Fibroblast of the aortic adventitia (primary cell): ENCODE measurements at regions not wholly inside any gene's neighbourhood (a gene's known extent, or its start where the extent isn't known, plus 50 kb on each side); places are given as distances from the start of the nearest gene placed in this dataset.

Experiments used
- DNase-seq: peaks from one replicate; pipeline ENCODE4 v3.0.0-alpha.2; 2010; ENCODE audit warnings: low read depth
- H3K4me3 ChIP-seq: 2 replicates; pipeline ENCODE4 v1.5.1; 2011; ENCODE audit warnings: low read depth, mild to moderate bottlenecking, control low read depth, low read length, moderate library complexity
- TF ChIP-seq, protein P1 (sequence below): IDR thresholded peaks from 2 replicates; pipeline ENCODE4 v1.5.1; 2011; ENCODE audit warnings: mild to moderate bottlenecking, low read length, control low read depth, inconsistent platforms; ENCODE audit not compliant: insufficient read depth

DNA sequence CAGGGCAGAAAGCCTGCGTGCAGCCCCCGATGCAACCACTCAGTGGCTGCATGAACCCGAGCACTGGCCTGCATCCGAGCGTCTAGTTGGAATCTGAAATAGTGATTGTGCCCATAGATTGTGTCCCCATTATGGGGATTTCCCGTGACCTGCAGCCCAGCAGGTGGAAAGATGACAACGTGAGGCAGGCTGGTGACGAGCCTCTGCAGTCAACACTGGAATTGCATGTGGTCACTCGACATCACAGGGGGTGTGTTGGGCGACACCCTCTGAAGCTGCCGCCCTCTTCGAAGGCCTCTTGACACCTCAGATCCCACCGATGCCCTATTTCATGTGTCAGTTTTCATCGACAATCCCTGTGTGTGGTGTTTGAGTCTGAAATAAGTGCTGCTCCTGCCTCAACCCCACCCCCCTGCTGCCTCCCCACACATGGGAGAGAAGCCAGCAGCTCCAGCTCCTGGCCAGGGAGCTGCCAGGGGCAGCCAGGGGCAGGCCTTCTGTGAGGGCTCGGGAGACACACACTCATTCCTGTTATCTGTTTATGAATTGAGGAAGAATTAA is 172.0 kb upstream of the B3GAT1 start:
- TF ChIP-seq, protein P1, sequence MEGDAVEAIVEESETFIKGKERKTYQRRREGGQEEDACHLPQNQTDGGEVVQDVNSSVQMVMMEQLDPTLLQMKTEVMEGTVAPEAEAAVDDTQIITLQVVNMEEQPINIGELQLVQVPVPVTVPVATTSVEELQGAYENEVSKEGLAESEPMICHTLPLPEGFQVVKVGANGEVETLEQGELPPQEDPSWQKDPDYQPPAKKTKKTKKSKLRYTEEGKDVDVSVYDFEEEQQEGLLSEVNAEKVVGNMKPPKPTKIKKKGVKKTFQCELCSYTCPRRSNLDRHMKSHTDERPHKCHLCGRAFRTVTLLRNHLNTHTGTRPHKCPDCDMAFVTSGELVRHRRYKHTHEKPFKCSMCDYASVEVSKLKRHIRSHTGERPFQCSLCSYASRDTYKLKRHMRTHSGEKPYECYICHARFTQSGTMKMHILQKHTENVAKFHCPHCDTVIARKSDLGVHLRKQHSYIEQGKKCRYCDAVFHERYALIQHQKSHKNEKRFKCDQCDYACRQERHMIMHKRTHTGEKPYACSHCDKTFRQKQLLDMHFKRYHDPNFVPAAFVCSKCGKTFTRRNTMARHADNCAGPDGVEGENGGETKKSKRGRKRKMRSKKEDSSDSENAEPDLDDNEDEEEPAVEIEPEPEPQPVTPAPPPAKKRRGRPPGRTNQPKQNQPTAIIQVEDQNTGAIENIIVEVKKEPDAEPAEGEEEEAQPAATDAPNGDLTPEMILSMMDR = no peak
- H3K4me3 ChIP-seq = no peak overlapping the region
- no peak for DNase-seq

DNA sequence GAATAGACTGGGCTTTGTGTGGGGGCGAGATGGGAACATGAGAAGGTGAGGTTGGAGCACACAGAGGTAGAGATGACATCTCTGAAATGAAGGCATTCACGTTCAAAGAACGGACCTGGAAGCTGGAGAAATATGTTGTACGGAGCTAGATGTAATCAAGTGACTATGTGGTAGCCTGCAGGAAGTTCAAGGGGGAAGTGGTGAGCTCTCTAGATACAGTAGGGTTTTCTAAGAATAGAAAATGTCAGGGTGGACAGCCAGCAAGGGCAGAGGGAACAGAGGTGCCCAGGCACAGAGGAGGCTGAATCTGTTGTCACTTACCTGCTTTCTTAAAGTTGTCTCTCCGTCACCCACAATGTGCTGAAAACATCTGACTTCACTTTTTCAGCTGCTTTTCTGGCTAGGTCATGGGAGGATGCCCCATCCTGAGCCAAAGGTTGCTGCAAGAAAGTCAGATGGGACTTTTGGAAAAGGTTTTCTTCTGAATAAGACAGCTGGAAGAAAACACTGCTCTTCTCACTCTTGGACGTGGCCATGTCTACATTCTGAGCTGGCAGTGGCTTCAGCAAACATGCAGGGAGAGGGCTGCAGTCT is 171.5 kb upstream of the B3GAT1 start:
- no peak overlapping the region for H3K4me3 ChIP-seq
- no peak for DNase-seq
- TF ChIP-seq, protein P1 = no peak

DNA sequence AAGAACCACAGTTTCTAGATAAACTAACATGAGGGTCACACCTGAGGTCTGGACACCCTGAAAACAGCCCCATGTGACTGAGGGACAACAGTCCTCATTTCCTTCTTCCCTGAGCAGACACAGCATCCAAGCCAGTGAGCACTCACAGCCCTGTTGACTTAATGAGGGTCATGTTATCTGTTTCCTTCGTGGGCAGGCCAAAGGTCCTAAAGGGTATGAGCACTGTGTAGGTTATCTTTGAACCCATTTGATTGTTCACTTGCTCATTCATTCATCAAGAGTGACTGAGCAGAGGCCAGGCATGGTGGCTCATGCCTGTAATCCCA is 170.7 kb upstream of the B3GAT1 start:
- DNase-seq = no peak
- H3K4me3 ChIP-seq = no peak overlapping the region
- TF ChIP-seq, protein P1 = no peak

DNA sequence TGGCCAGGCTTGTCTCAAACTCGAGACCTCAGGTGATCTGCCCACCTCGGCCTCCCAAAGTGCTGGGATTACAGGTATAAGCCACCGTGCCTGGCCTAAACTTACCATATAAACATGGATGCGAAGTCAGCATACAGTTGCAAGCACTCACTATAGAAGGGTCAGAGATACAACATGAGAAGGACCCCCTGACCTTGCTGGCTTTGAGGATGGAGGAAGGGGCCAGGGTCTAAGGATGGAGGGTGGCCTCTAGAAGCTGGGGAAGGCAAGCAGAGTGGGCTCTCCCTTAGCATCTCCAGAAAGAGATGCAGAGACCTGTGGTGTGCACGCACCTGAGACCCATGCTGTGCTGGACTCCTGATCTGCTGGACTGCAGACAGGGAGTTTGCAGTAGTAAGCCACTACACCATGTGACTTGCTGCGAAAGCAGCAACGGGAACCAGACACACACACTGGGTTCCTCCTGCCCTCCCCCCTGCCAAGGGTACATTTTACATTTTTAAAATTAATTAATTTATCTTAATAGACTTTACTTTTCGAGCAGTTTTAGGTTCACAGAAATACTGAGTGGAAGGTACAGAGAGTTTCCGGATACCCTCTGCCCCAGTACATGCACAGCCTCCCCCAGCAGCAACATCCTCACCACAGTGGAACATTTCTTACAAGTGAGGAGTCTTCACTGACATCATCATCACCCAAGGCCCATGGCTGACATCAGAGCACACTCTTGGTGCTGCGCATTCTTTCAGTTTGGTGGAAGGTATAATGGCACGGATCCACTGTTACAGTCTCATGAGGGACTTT is 170.1 kb upstream of the B3GAT1 start:
- H3K4me3 ChIP-seq = no peak overlapping the region
- DNase-seq = no peak
- TF ChIP-seq, protein P1 = no peak

DNA sequence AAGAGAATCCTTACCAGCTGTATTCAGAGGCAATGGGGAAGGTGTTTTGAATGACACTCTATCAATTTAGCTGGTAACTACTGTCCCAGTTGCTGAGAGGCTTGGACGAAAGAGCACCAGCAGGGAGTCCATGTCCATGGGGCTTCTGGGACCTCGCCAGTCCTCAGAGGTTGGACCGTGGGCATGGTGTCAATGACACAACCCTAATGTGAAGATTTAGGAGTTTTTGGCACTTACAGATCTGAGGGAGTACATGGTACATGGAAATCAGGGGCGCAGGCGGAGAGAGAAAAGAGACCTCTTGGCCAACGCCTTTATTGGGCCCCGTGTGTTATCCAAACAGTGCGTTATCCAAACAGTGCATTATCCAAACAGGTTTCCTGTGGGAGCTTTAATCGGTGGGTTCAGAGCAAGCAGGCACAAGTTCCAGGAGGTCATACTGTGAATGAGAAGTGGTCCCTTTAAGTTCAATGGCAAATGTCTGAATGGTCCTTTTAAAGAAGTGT is 169.1 kb upstream of the B3GAT1 start:
- TF ChIP-seq, protein P1 = no peak
- no peak for DNase-seq
- H3K4me3 ChIP-seq = no peak overlapping the region

- TF ChIP-seq, protein P1 = no peak
- DNase-seq = no peak
- no peak overlapping the region for H3K4me3 ChIP-seq
Observed at GRCh38 chr11:134580610-134580975, 168.6 kb upstream of the B3GAT1 start.
